Upper lobe of left lung (tissue), 6 donors: ENCODE measurements at regions not wholly inside any gene's neighbourhood (a gene's known extent, or its start where the extent isn't known, plus 50 kb on each side); places are given as distances from the start of the nearest gene placed in this dataset.

Experiments used
- ATAC-seq, 2 donors: fragments of 200-7000 bp; cut with Tn5 transposase; one replicate each; pipeline ENCODE4 v1.9.1; 2022; ENCODE audit warnings: mild to moderate bottlenecking in 2 of 2, moderate library complexity in 2 of 2; ENCODE audit not compliant: low FRiP score in 2 of 2
- DNase-seq, 2 donors: peaks; one replicate each; pipeline ENCODE4 v3.0.0-alpha.2; 2019 to 2020
- H3K27ac ChIP-seq, 4 donors: fragments of 200-600 bp; sonication (generic); one replicate each; pipeline ENCODE4 v1.5.1; 2016 to 2019
- H3K27me3 ChIP-seq, 4 donors: fragments of 200-600 bp; sonication (generic); one replicate each; pipeline ENCODE4 v1.5.1; 2017 to 2019
- H3K36me3 ChIP-seq, 4 donors: fragments of 200-600 bp; sonication (generic); one replicate each; pipeline ENCODE4 v1.5.1; 2016 to 2019
- H3K4me1 ChIP-seq, 4 donors: fragments of 200-600 bp; sonication (generic); one replicate each; pipeline ENCODE4 v1.5.1; 2018 to 2019
- H3K4me3 ChIP-seq, 4 donors: fragments of 200-600 bp; sonication (generic); one replicate each; pipeline ENCODE4 v1.5.1; 2017 to 2019; ENCODE audit warnings: mild to moderate bottlenecking in 2 of 4, moderate library complexity in 1 of 4
- H3K9me3 ChIP-seq, 4 donors: fragments of 200-600 bp; sonication (generic); one replicate each; pipeline ENCODE4 v1.5.1; 2018 to 2019
- EP300 ChIP-seq, 4 donors: sonication (generic); formaldehyde crosslinking; IDR thresholded peaks; one replicate each; pipeline ENCODE4 v1.5.1; 2017; ENCODE audit warnings: antibody characterized with exemption in 4 of 4, control low read depth in 2 of 4
- POLR2A ChIP-seq, 4 donors: fragments of 450-650 bp; IDR thresholded peaks; one replicate each; pipeline ENCODE4 v1.5.1; 2016 to 2017; ENCODE audit warnings: antibody characterized with exemption in 4 of 4, mild to moderate bottlenecking in 2 of 4
- POLR2AphosphoS5 ChIP-seq, 2 donors: sonication (generic); formaldehyde crosslinking; IDR thresholded peaks; one replicate each; pipeline ENCODE4 v1.5.1; 2017; ENCODE audit warnings: antibody characterized with exemption in 2 of 2
- WGBS, 2 donors: methylation state at CpG; one replicate each; pipeline ENCODE4 v1.1.5; 2017 to 2018; 5-methylcytosine and 5-hydroxymethylcytosine counted together
- TF ChIP-seq, protein P1 (sequence below), 6 experiments: fragments of 450-650 bp in 4 of 6; fragments of 200-600 bp in 2 of 6; sonication (generic) in 2 of 6; IDR thresholded peaks; one replicate each; pipeline ENCODE4 v1.5.1; 2016 to 2019; ENCODE audit warnings: antibody characterized with exemption in 6 of 6
- donor health status: DM: no; HTN: no; CAD: no; lungs with moderate emphysema.
- donor health status: DM: no; HTN: yes; CAD: no; lungs with severe emphysema.

DNA sequence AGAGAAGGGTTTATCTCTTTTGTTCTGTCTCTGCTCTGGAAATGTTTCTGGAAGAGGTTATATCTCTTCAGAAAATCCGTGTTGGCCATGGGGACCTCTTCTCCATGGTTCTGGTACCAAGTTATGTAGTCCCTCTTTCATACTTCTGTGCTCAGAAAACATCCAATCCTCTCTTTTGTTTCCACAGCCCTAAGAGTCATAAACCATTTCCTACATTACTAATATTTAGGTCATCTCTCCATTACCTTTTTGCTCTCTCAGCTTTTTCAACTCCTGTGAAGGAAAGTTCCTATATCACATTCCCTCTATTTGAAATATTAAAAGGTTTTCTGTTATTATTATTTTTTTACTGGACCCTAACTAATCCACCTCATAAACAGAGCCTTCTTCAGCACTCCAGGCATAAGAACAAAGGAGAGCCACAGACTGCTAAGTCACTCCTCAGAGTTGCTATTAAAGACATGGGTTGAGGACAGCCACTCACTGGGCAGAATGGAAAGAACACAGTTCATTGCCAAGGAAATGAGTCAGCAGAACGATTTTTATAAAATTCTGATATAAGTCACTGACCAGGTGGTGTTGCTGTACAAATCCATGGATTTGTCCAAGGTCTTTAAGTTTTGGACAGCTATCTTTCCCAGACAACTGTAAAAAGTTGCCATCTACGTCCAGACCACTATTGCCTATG, 122.4 kb upstream of the NPY2R start:
- H3K4me3 ChIP-seq, result no peak overlapping the region
- ATAC-seq, result no peak
- no peaks in the 10 kb centered on the region for H3K36me3 ChIP-seq
- H3K27ac ChIP-seq, result no peak overlapping the region
- no peaks in the 10 kb centered on the region for H3K4me1 ChIP-seq
- DNase-seq, result no peak
- 40 to 55% methylated on average over 3 of the region's 3 CpGs for WGBS, 2 donors
- TF ChIP-seq, protein P1, sequence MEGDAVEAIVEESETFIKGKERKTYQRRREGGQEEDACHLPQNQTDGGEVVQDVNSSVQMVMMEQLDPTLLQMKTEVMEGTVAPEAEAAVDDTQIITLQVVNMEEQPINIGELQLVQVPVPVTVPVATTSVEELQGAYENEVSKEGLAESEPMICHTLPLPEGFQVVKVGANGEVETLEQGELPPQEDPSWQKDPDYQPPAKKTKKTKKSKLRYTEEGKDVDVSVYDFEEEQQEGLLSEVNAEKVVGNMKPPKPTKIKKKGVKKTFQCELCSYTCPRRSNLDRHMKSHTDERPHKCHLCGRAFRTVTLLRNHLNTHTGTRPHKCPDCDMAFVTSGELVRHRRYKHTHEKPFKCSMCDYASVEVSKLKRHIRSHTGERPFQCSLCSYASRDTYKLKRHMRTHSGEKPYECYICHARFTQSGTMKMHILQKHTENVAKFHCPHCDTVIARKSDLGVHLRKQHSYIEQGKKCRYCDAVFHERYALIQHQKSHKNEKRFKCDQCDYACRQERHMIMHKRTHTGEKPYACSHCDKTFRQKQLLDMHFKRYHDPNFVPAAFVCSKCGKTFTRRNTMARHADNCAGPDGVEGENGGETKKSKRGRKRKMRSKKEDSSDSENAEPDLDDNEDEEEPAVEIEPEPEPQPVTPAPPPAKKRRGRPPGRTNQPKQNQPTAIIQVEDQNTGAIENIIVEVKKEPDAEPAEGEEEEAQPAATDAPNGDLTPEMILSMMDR (IDR thresholded peaks at IDR 0.05), result no peak
- TF ChIP-seq EP300 (IDR thresholded peaks at IDR 0.05) (no peak), POLR2AphosphoS5 (IDR thresholded peaks at IDR 0.05) (no peak), POLR2A (IDR thresholded peaks at IDR 0.05) (no peak)
- H3K27me3 ChIP-seq, result no peaks in the 10 kb centered on the region
- H3K9me3 ChIP-seq, result no peaks in the 10 kb centered on the region

DNA sequence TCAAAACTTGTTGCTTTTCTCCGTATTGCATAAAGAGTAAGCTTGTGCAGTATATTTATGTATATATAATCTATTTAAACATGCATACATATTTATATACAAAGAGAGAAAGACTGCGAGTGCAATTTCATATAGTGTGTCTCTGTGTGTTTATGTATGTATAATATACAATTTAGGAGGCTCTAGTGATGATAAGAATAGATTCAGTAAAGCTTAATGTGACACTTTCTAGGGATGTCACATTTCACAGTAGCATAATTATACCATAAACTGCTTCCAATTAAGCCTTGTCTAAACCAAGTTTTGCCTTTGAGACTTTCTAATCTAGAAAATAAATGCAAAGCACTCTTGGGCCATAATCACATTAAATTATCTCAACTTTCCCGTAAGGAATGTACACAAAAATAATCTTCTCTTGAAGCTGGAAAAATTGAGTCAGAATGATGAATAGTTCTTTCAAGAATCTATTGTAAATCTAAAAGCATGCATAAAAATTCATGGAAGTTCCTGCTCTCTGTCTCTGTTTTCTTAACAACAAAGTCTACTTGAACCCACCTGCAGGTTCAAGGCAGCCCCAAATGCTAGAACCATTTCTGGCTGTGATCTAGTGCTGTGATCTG, 114.1 kb upstream of the NPY2R start:
- no peaks in the 10 kb centered on the region for H3K27me3 ChIP-seq
- H3K36me3 ChIP-seq, result no peaks in the 10 kb centered on the region
- no peak overlapping the region for H3K27ac ChIP-seq
- WGBS, 2 donors, result 61 to 68% methylated on average over 3 of the region's 3 CpGs
- no peak overlapping the region for H3K4me3 ChIP-seq
- H3K9me3 ChIP-seq, result no peaks in the 10 kb centered on the region
- no peak for DNase-seq
- no peak for ATAC-seq
- TF ChIP-seq POLR2A (IDR thresholded peaks at IDR 0.05), result no peak
- TF ChIP-seq EP300 (IDR thresholded peaks at IDR 0.05), result no peak
- no peak for TF ChIP-seq POLR2AphosphoS5 (IDR thresholded peaks at IDR 0.05)
- TF ChIP-seq, protein P1 (IDR thresholded peaks at IDR 0.05), result no peak
- no peaks in the 10 kb centered on the region for H3K4me1 ChIP-seq

DNA sequence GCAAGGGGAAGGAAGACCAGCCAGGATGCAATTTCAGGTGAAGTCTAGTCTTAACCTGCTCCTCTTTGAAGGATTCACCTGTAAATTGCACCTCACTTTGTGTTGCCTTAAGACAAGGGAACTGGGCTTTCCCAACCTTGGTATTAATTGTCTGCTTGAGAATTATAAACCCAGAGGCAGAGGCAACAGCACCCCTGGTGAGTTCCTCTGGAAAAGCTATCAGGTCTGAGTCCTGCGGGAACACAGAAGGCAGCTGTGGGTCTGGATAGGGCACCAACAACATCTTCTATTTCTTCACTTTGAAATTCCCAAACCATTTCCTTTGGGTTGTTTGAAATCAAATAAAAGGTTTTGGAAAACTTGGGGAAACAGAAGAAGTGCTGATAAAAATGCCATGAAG, 109.2 kb upstream of the NPY2R start:
- Histone ChIP-seq H3K27ac (no peak overlapping the region), H3K9me3 (no peaks in the 10 kb centered on the region), H3K4me1 (no peaks in the 10 kb centered on the region), H3K36me3 (no peaks in the 10 kb centered on the region), H3K4me3 (no peak overlapping the region), H3K27me3 (no peaks in the 10 kb centered on the region)
- ATAC-seq, result no peak
- DNase-seq, result no peak
- WGBS, 2 donors, result 90 to 97% methylated on average over 1 of the region's 1 CpG
- TF ChIP-seq EP300 (IDR thresholded peaks at IDR 0.05), result no peak
- no peak for TF ChIP-seq POLR2AphosphoS5 (IDR thresholded peaks at IDR 0.05)
- TF ChIP-seq POLR2A (IDR thresholded peaks at IDR 0.05), result no peak
- TF ChIP-seq, protein P1 (IDR thresholded peaks at IDR 0.05), result no peak

DNA sequence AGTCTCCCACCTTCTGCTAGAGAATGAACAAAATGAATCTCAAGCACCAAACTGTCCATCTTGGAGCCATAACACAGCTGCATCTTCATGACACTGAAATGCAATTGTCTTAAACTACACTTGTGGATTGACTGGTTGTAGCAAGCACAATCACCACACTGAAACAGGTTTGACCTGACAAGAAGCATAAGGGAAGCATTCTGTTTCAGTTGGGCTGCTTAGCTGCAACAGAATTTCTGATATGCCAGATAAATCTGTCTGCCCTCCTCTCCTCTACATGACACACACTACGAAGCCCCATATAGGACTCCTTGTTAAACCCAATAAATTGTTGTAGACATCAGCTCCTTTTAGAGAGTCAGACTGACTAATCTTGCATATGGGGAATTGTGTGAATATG, 101.8 kb upstream of the NPY2R start:
- no peak for TF ChIP-seq EP300 (IDR thresholded peaks at IDR 0.05)
- TF ChIP-seq, protein P1 (IDR thresholded peaks at IDR 0.05), result no peak
- no peak for TF ChIP-seq POLR2AphosphoS5 (IDR thresholded peaks at IDR 0.05)
- TF ChIP-seq POLR2A (IDR thresholded peaks at IDR 0.05), result no peak
- no peak for ATAC-seq
- 71 to 78% methylated on average over 1 of the region's 1 CpG for WGBS, 2 donors

DNA sequence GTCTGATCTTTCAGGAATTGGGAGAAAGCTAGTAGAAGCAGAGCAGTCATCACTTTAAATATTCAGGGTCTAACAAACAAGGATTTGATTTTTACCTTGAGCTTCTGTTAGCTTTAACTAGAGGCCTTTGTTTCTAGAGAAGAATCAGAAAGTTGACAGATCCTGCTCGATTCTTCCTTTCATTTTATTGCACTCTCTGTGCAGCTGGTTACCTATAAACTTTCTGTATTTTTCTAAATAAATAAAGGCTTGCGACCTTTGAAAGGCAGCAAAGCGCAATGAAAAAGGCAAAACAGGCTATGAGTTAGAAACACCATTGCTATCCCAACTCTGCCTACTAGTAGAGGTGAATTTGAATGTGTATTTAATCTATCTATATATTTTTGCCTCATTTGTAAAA, 101.4 kb upstream of the NPY2R start:
- 77 to 78% methylated on average over 3 of the region's 3 CpGs for WGBS, 2 donors
- no peak overlapping the region for H3K27ac ChIP-seq
- ATAC-seq (no peak), DNase-seq (no peak)
- H3K36me3 ChIP-seq, result no peaks in the 10 kb centered on the region
- H3K4me3 ChIP-seq, result no peak overlapping the region
- H3K9me3 ChIP-seq, result no peaks in the 10 kb centered on the region
- TF ChIP-seq POLR2A (IDR thresholded peaks at IDR 0.05) (no peak), POLR2AphosphoS5 (IDR thresholded peaks at IDR 0.05) (no peak), EP300 (IDR thresholded peaks at IDR 0.05) (no peak)
- TF ChIP-seq, protein P1 (IDR thresholded peaks at IDR 0.05), result no peak
- H3K27me3 ChIP-seq, result no peaks in the 10 kb centered on the region
- no peaks in the 10 kb centered on the region for H3K4me1 ChIP-seq

More for the DNA sequence above, 101.8 kb upstream of the NPY2R start:
- no peaks in the 10 kb centered on the region for H3K4me1 ChIP-seq
- no peak overlapping the region for H3K27ac ChIP-seq
- no peaks in the 10 kb centered on the region for H3K27me3 ChIP-seq
- no peak for DNase-seq
- no peak overlapping the region for H3K4me3 ChIP-seq
- no peaks in the 10 kb centered on the region for H3K36me3 ChIP-seq
- H3K9me3 ChIP-seq, result no peaks in the 10 kb centered on the region
